Hepatocyte (in vitro differentiated cells): ENCODE measurements at regions not wholly inside any gene's neighbourhood (a gene's known extent, or its start where the extent isn't known, plus 50 kb on each side); places are given as distances from the start of the nearest gene placed in this dataset.

ENCODE experiments used
- CTCF ChIP-seq: fragments of 200-600 bp; sonication (generic); IDR thresholded peaks from 2 replicates; pipeline ENCODE4 v1.5.1; 2016; ENCODE audit warnings: antibody characterized with exemption, mild to moderate bottlenecking; ENCODE audit not compliant: poor library complexity
- EZH2 ChIP-seq: fragments of 200-600 bp; sonication (generic); IDR thresholded peaks from 2 replicates; pipeline ENCODE4 v1.6.1; 2016; ENCODE audit warnings: antibody characterized with exemption, mild to moderate bottlenecking, borderline replicate concordance
- EZH2phosphoT487 ChIP-seq: fragments of 200-600 bp; sonication (generic); IDR thresholded peaks from one replicate; pipeline ENCODE4 v1.6.1; 2018; ENCODE audit warnings: antibody characterized with exemption, mild to moderate bottlenecking, low read depth, moderate library complexity; ENCODE audit not compliant: unreplicated experiment, severe bottlenecking

GRCh38 chr21:17071093-17071492, 441.8 kb upstream of the CXADR start:
- no peak for TF ChIP-seq CTCF
- TF ChIP-seq EZH2: no peak
- no peak for TF ChIP-seq EZH2phosphoT487
